Activated naive CD4-positive, alpha-beta T cell treated with anti-CD3 and anti-CD28 coated beads for 36 hours (primary cell): ENCODE measurements at regions not wholly inside any gene's neighbourhood (a gene's known extent, or its start where the extent isn't known, plus 50 kb on each side); places are given as distances from the start of the nearest gene placed in this dataset.
"Not testable (repeated sequence)": the region's sequence is repeated elsewhere in the genome, so short reads cannot be mapped to it uniquely, and the experiment has no call there.

ENCODE experiments used
- CTCF ChIA-PET: fragments of 350-600 bp; sonication (Branson Sonifier 250); formaldehyde crosslinking; loops from one replicate; lab custom pipeline; 2021; ENCODE audit warnings: antibody characterized with exemption; lab: Charles Lee
- DNase-seq: peaks from one replicate; pipeline ENCODE4 v3.0.0-alpha.2; 2020
- H3K27ac Mint-ChIP-seq: one replicate; pipeline ENCODE4 v1.8.0; 2021; ENCODE audit warnings: mild to moderate bottlenecking, mixed read lengths
- H3K27me3 Mint-ChIP-seq: one replicate; pipeline ENCODE4 v1.8.0; 2021; ENCODE audit warnings: low read depth, mixed read lengths
- H3K36me3 Mint-ChIP-seq: one replicate; pipeline ENCODE4 v1.8.0; 2021; ENCODE audit warnings: low read depth, mixed read lengths
- H3K4me1 Mint-ChIP-seq: one replicate; pipeline ENCODE4 v1.8.0; 2021; ENCODE audit warnings: low read depth, mixed read lengths
- H3K4me3 Mint-ChIP-seq: one replicate; pipeline ENCODE4 v1.8.0; 2021; ENCODE audit warnings: mild to moderate bottlenecking, moderate library complexity, mixed read lengths
- H3K9me3 Mint-ChIP-seq: one replicate; pipeline ENCODE4 v1.8.0; 2021; ENCODE audit warnings: mixed read lengths
- intact Hi-C: fragments of 100-400 bp; cut with micrococcal nuclease; formaldehyde crosslinking; loops from one replicate; pipeline ENCODE4 v1.15.1; 2023

DNA sequence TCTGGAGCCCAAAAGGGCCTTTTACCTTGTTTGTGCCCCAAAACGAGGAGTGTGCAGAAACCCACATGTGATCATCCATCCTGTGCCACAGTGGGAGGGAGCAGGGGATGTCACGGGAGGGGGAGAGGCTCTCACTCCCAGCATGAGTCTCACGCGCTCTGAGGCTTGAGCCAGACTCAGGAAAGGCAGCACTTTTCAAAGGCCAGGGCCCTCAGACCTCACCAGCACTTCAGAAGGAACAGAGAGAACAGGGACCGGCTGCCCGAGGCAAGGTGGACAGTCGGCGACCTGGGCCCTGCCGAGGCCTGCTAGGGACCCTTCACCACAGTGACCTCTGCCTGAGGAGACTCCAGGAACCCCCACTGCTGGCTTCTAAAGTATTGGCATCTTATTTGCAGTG lies 71.7 kb upstream of the WASF3 start:
- intact Hi-C loops: no loop called here
- no peak for DNase-seq
- peaks cover 16% of the 10 kb centered on the region for H3K4me1 Mint-ChIP-seq
- H3K27ac Mint-ChIP-seq: no peak overlapping the region
- CTCF ChIA-PET: interaction anchor here (0.5 kb wide), 1 partner anchor 14 kb away, joined by 3 read pairs; no protein-coding TSS in a partner anchor
- H3K36me3 Mint-ChIP-seq: no peaks in the 10 kb centered on the region
- H3K9me3 Mint-ChIP-seq: no peaks in the 10 kb centered on the region
- H3K27me3 Mint-ChIP-seq: no peaks in the 10 kb centered on the region
- no peak overlapping the region for H3K4me3 Mint-ChIP-seq

DNA sequence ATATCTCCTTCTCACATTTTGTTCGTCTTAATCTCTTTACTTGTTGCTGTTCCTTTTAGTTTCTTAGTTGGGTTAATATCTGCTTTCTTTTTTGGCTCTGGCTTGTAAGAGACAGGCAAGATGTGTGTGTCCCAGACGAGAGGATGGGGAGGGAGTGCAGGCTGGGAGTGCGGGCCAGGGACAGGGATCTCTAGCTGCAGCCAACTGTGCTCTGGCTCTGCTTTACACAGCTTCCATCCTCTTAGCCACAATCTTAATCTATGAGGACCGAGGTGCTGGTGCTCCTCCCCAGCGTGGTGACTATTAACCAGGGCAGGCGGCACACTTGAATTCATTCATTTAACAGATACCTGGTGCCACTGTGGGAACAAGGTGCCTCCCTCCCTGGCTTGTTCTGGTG lies 70.9 kb upstream of the WASF3 start:
- Mint-ChIP-seq H3K27me3 (no peaks in the 10 kb centered on the region), H3K36me3 (no peaks in the 10 kb centered on the region), H3K4me3 (no peak overlapping the region), H3K9me3 (no peaks in the 10 kb centered on the region), H3K4me1 (peaks cover 16% of the 10 kb centered on the region), H3K27ac (no peak overlapping the region)
- no peak for DNase-seq
- CTCF ChIA-PET: interaction anchor here (1.2 kb wide), 1 partner anchor 10 kb away, joined by 5 read pairs; no protein-coding TSS in a partner anchor
- intact Hi-C loops: no loop called here

DNA sequence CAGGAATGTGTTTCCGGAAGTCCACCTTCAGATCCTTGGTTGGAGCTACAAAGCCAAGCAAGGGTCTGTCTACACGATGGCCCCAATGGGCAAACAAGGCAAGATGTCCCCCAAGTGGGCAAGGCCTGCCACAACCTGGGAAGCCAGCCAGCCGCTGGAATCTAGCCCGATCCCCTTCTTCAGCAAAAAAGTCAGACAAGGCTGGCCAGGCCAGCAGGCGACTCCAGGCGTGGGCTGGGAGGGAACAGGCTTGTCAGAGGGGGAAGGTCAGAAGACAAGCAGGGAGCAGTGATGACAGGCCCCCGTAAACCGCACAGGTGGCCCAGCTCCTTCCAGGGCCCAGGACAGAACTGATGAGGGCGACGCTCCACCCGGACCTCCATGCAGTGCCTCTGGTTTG lies 69.7 kb upstream of the WASF3 start:
- H3K4me1 Mint-ChIP-seq: peaks cover 11% of the 10 kb centered on the region
- H3K9me3 Mint-ChIP-seq: no peaks in the 10 kb centered on the region
- no peaks in the 10 kb centered on the region for H3K27me3 Mint-ChIP-seq
- CTCF ChIA-PET: interaction anchor here (1.2 kb wide), 1 partner anchor 8 kb away, joined by 5 read pairs; no protein-coding TSS in a partner anchor
- H3K4me3 Mint-ChIP-seq: no peak overlapping the region
- no peak overlapping the region for H3K27ac Mint-ChIP-seq
- DNase-seq: no peak
- intact Hi-C loops: no loop called here
- H3K36me3 Mint-ChIP-seq: no peaks in the 10 kb centered on the region

DNA sequence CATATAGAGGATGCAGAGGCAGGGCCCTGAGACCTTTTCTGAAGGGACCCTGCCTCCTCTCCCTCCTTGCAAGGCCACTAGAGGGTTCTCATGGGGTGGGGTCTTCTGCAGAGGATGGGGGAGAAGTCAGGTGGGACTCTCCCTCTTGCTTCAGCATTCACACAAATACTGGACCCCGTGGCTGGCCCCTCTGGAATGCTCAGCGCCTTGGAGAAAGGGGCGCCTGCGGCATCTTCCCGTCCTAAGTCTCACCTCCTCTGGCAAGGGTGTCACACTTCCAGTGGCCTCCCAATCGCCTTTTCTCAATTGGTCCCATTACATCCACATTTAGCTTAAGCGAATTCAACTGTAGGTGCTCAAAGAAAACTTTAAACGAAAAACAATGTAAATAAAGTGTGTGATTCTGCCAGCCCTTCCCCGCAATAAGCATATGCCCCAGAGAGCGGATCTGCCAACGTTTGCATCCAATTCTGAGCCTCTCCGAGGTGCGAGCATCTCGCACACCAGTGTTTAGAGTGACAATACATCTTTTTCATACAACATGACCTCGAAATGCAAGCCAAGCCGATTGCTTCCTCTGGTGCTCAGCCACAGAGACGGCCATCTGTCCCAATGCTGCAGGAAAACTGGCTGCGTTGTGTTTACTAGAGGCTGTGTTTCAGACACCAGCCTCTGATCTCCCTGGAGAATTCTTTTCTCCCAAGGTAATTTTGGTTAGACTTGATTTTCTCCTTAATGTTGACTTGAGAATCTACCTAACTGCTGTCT lies 69.1 kb upstream of the WASF3 start:
- CTCF ChIA-PET: no interaction called here
- intact Hi-C loops: no loop called here
- H3K4me1 Mint-ChIP-seq: peaks cover 6% of the 10 kb centered on the region
- H3K4me3 Mint-ChIP-seq: no peak overlapping the region
- H3K27me3 Mint-ChIP-seq: no peaks in the 10 kb centered on the region
- no peak overlapping the region for H3K27ac Mint-ChIP-seq
- H3K9me3 Mint-ChIP-seq: no peaks in the 10 kb centered on the region
- no peak for DNase-seq
- H3K36me3 Mint-ChIP-seq: no peaks in the 10 kb centered on the region

DNA sequence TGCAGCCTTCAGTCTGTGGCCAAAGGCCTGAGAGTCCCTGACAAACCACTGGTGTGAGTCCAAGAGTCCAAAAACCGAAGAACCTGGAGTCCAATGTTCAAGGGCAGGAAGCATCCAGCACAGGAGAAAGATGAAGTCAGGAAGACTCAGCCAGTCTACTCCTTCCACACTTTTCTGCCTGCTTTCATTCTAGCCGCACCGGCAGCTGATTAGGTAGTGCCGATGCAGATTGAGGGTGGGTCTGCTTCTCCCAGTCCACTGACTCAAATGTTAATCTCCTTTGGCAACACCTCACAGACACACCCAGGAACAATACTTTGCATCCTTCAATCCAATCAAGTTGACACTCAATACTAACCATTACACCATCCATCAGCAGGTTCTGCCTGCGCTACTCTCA lies 65.2 kb upstream of the WASF3 start:
- DNase-seq, H3K9me3 Mint-ChIP-seq, H3K4me3 Mint-ChIP-seq, intact Hi-C loops, H3K27me3 Mint-ChIP-seq, H3K4me1 Mint-ChIP-seq, CTCF ChIA-PET, H3K36me3 Mint-ChIP-seq, H3K27ac Mint-ChIP-seq: not testable (repeated sequence)

DNA sequence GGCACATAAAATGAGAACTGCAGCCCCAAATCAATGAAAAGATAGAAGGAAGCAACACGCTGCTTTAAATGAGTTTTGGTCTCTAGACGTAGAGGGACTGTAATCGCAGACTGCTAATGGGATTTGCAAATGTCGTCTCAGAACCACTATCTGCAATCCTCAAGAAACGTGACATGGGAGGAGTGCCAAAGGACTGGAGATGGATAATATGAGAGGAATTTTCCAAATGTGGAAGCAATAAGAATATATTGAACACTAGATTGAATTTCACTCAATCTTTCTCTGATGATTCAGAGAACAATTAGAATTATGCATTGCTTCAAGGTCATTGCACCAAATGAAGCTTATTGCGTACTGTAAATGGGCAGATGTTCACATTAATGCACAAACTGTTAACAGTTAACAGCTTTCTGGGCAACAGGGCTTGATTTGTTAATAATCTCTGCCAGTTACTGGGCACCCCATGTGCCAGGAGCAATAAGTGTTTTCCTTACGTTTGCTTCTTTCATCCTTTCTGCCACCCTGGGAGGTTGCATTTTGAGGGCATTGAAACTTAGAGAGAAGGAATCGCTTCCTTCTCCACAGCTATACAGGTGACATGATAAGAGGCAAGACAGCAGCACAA lies 62.8 kb upstream of the WASF3 start:
- DNase-seq: no peak
- Mint-ChIP-seq H3K27me3 (no peaks in the 10 kb centered on the region), H3K27ac (no peak overlapping the region), H3K9me3 (no peaks in the 10 kb centered on the region), H3K4me3 (no peak overlapping the region), H3K4me1 (no peaks in the 10 kb centered on the region), H3K36me3 (no peaks in the 10 kb centered on the region)
- intact Hi-C loops: no loop called here
- CTCF ChIA-PET: interaction anchor here (1.1 to 4.1 kb wide), 8 partner anchors 9 to 309 kb away, joined by 3 to 81 read pairs (median 4); no protein-coding TSS in a partner anchor

DNA sequence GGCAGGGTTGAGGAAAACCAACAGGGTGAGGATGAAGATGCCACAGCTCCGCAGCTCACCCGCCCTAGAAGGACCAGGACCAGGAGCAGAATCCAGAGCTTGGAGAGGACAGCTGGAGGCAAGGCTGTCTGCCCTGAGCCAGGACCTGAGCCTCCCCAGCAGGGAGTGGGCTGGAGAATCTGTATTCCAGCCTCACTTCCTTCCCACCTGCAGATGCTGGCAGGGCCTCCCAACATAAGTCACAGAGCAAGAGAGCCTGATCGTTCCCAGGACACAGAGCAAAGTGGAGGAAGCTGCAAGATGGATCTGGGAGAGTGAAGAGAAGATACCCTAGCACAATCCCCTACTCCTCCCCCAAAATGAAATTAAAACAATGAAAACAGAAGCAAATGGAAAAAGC lies 61.7 kb upstream of the WASF3 start:
- no peaks in the 10 kb centered on the region for H3K4me1 Mint-ChIP-seq
- H3K9me3 Mint-ChIP-seq: no peaks in the 10 kb centered on the region
- no peaks in the 10 kb centered on the region for H3K36me3 Mint-ChIP-seq
- no peak for DNase-seq
- no peaks in the 10 kb centered on the region for H3K27me3 Mint-ChIP-seq
- intact Hi-C loops: loop anchor here (1.0 to 2.0 kb wide), 2 partner anchors 13 to 309 kb away; no protein-coding TSS in a partner anchor
- CTCF ChIA-PET: interaction anchor here (0.6 to 4.1 kb wide), 6 partner anchors 9 to 310 kb away, joined by 3 to 81 read pairs (median 11); no protein-coding TSS in a partner anchor
- H3K4me3 Mint-ChIP-seq: no peak overlapping the region
- no peak overlapping the region for H3K27ac Mint-ChIP-seq

DNA sequence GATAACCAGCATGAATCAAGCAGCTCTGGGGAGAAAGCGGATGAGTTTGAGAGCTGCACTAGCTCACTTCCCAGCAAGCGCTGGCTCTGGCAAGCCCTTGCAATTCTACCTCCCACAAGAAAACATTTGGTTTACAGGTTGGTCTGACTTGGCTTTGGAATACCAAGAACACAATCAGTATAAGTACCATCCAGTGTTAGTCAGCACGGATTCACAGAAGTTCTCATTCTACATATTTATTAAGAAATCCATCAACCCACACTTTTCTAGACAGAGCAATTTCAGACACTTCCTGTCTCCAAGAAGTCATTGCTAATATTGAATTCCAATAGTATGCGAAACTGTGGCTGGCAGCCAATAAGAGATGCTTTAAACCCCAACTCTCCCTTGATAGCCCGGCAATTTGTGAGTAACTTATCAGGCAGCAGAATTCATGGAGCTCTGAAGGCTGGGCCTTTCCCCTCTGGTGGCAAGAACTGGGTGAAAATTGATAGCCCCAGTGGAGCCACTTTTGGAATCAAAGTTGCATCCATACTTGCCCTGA lies 59.4 kb upstream of the WASF3 start:
- CTCF ChIA-PET: interaction anchor here (0.6 to 1.0 kb wide), 4 partner anchors 17 to 313 kb away, joined by 3 to 6 read pairs (median 3); no protein-coding TSS in a partner anchor
- intact Hi-C loops: loop anchor here (1.0 to 2.0 kb wide), 2 partner anchors 15 to 200 kb away; no protein-coding TSS in a partner anchor
- H3K27ac Mint-ChIP-seq: no peak overlapping the region
- DNase-seq: no peak
- H3K9me3 Mint-ChIP-seq: no peaks in the 10 kb centered on the region
- H3K4me1 Mint-ChIP-seq: peaks cover 19% of the 10 kb centered on the region
- no peaks in the 10 kb centered on the region for H3K36me3 Mint-ChIP-seq
- no peak overlapping the region for H3K4me3 Mint-ChIP-seq
- no peaks in the 10 kb centered on the region for H3K27me3 Mint-ChIP-seq

DNA sequence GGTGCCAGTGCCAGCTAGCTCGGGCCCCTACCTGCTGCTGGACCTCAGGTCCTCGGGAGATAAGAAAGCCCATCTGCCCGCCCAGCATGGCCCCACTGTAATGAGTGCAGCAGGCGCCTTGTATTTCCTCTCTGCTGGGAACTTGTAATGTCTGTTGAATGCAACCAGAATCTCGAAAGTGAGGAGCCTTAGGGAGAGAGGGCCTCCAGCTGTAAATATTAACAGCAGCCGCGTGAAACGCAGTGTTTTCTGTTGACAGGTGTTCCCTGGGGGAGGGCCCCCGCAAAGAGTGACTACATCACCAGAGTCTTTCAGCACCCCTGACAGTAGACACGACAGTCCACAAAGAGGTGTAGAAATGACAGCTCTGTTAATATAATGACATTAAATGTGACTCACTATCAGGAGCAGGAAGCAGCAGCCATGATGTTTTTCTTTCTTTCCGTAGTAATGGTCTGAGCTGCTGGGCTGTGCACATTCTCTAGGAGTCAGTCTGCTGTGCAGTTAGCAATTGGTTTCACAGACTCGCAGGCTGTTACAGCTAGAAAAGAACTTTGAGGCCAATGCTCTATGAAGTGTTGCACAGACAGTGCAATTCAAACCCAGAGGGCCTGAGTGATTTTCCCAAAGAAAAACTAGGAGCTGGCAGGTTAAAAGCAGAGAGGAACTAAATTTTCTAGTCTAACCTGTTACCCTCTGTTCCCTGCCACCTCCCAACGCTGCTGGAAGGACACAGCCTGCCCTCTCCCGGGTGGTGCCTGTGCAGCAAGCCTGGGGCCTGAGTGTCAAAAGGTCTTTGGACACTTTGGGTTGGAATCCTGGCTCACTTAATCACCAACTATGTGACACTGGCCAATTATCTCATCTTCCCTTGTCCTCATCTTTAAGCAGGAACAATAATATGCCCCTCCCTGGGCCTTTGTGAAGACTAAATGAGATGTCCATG lies 58.6 kb upstream of the WASF3 start:
- H3K4me1 Mint-ChIP-seq: peaks cover 26% of the 10 kb centered on the region

DNA sequence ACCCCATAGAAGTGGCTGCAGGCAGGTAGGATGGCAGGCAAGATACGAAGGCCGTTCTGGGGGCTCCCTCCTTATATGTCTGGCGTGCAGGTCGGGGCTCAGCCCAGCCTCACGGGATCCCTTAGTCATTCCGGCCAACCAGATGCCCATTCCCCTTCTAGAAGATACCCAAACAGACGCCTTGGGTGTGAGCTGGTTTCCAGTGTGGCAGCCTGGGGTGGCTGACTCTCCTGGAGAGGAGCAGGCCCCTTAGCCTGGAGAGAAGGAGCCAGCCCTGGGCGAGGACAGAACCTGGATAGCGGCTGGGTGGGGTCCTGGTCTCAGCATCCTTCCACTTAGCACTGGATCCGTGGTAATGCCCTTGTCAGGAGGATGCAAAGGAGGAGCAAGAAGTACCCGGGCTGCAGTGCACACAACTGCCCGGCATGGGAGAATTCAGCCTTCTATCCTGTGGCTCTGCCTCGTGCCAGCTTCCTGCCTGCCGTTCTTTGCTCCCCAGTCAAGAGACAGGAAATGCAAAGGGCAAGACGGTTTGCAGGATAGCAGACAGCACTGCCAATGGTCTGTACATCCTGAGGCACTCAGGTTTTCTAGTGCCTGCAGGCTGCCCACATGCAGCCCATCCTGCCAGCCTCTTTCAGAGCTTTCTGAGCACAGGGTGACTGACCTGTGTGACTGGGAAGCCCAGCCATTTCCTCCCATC lies 56.7 kb upstream of the WASF3 start:
- H3K36me3 Mint-ChIP-seq: no peaks in the 10 kb centered on the region
- peak; percentile 7 for DNase-seq
- H3K27me3 Mint-ChIP-seq: no peaks in the 10 kb centered on the region
- no peak overlapping the region for H3K4me3 Mint-ChIP-seq
- intact Hi-C loops: no loop called here
- peaks cover 26% of the 10 kb centered on the region for H3K4me1 Mint-ChIP-seq
- H3K27ac Mint-ChIP-seq: no peak overlapping the region
- CTCF ChIA-PET: interaction anchor here (0.6 kb wide), 1 partner anchor 19 kb away, joined by 5 read pairs; no protein-coding TSS in a partner anchor
- H3K9me3 Mint-ChIP-seq: no peaks in the 10 kb centered on the region

More for the DNA sequence above, 58.6 kb upstream of the WASF3 start:
- H3K27me3 Mint-ChIP-seq: no peaks in the 10 kb centered on the region
- intact Hi-C loops: no loop called here
- H3K4me3 Mint-ChIP-seq: no peak overlapping the region
- no peak for DNase-seq
- no peak overlapping the region for H3K27ac Mint-ChIP-seq
- H3K9me3 Mint-ChIP-seq: no peaks in the 10 kb centered on the region
- no peaks in the 10 kb centered on the region for H3K36me3 Mint-ChIP-seq
- CTCF ChIA-PET: interaction anchor here (0.6 to 1.2 kb wide), 6 partner anchors 15 to 964 kb away, joined by 3 to 7 read pairs (median 3); no protein-coding TSS in a partner anchor

DNA sequence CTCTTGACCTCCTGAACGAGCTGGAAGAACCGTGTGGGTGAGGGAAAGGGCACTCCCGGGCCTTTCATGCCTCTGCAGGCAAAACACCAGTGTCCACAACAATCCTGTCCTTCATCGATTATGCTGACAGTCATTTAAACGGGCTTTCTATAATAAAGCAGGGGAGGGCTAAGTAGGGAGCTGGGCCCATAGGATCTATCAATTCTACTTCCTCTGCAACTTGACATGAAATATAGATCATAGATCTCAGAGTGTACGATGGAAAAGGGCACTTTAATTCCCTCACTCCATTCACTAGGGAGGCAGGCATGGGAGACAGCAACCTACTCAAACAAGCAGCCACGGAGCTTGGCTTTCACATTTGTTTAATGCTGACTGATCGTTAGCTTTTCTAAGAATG lies 55.8 kb upstream of the WASF3 start:
- no peak for DNase-seq
- peaks cover 26% of the 10 kb centered on the region for H3K4me1 Mint-ChIP-seq
- intact Hi-C loops: loop anchor here (1.0 to 2.0 kb wide), 2 partner anchors 249 to 315 kb away; no protein-coding TSS in a partner anchor
- H3K36me3 Mint-ChIP-seq: no peaks in the 10 kb centered on the region
- CTCF ChIA-PET: interaction anchor here (0.6 to 2.7 kb wide), 4 partner anchors 10 to 317 kb away, joined by 3 to 12 read pairs (median 7); no protein-coding TSS in a partner anchor
- H3K27me3 Mint-ChIP-seq: no peaks in the 10 kb centered on the region
- no peaks in the 10 kb centered on the region for H3K9me3 Mint-ChIP-seq
- no peak overlapping the region for H3K27ac Mint-ChIP-seq
- no peak overlapping the region for H3K4me3 Mint-ChIP-seq
